ENCODE measurements at regions not wholly inside any gene's neighbourhood (a gene's known extent, or its start where the extent isn't known, plus 50 kb on each side); places are given as distances from the start of the nearest gene placed in this dataset.

DNA sequence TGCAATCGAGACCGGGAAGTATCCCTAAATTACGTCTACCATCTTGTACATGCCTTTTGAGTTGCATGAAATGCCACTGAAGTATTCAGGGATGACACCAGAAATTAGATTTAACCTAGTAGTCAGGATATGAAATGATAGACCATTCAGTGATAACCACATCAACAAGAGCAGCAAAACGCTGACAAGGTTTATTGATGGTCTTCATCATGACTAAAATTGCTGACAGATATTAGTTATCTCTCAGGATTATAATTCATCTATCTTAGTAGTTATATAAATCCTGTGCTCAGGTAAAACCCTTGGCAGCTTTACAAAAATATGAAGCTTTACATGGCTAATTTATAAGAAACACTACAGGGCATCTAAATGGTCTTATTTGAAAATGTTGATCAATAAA, 1104.7 kb downstream of the EFNA5 start:
- CTCF ChIA-PET, result no interaction called here
- no peak for DNase-seq (ENCODE audit: extremely low spot score)
- POLR2A ChIA-PET, result no interaction called here
- no peak for TF ChIP-seq ELF4 (IDR thresholded peaks at IDR 0.05)
- TF ChIP-seq L3MBTL2 (conservative IDR thresholded peaks at IDR 0.05), result no peak
- TF ChIP-seq SP1 (IDR thresholded peaks at IDR 0.05), result no peak
- TF ChIP-seq ZNF384 (IDR thresholded peaks at IDR 0.05), result no peak
- TF ChIP-seq TARDBP (IDR thresholded peaks at IDR 0.05), result no peak
- TF ChIP-seq FOXM1 (IDR thresholded peaks at IDR 0.05; ENCODE audit: borderline replicate concordance), result no peak
- no peak for TF ChIP-seq HDGF (IDR thresholded peaks at IDR 0.05; ENCODE audit: borderline replicate concordance)
- TF ChIP-seq SUZ12 (IDR thresholded peaks at IDR 0.05), result no peak
- TF ChIP-seq FOXA1 (IDR thresholded peaks at IDR 0.05), result no peak
- TF ChIP-seq NFRKB (IDR thresholded peaks at IDR 0.05), result no peak
- TF ChIP-seq FOXK2 (IDR thresholded peaks at IDR 0.05), result no peak
- no peak for TF ChIP-seq BHLHE40 (IDR thresholded peaks at IDR 0.05; ENCODE audit: borderline replicate concordance)
- no peak for TF ChIP-seq ARNT (IDR thresholded peaks at IDR 0.05)
- no peak for TF ChIP-seq LEF1 (IDR thresholded peaks at IDR 0.05; ENCODE audit: borderline replicate concordance)
- TF ChIP-seq, protein P1, sequence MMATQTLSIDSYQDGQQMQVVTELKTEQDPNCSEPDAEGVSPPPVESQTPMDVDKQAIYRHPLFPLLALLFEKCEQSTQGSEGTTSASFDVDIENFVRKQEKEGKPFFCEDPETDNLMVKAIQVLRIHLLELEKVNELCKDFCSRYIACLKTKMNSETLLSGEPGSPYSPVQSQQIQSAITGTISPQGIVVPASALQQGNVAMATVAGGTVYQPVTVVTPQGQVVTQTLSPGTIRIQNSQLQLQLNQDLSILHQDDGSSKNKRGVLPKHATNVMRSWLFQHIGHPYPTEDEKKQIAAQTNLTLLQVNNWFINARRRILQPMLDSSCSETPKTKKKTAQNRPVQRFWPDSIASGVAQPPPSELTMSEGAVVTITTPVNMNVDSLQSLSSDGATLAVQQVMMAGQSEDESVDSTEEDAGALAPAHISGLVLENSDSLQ (IDR thresholded peaks at IDR 0.05), result no peak
- no peak for TF ChIP-seq CTBP1 (IDR thresholded peaks at IDR 0.05; ENCODE audit: borderline replicate concordance)

DNA sequence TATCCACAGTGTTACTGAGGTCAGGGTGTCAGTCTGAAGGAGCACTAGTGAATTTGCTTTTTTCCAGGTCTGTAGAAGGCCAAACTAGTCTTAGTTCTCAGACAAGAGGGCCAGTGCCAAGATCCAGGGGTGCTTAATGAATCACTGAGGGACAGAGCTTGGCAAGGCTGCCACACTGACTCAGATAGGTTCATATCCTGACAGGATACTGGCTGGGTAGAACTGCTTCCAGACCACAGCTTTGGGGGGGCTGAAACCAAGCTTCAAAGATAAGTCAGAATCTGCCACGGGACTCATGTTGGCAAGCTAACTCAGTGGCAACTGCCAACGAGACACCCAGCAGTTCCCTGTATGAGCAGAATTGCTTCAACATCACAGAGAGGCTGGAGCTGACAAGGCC, 1125.4 kb downstream of the EFNA5 start:
- TF ChIP-seq, protein P1 (IDR thresholded peaks at IDR 0.05), result no peak
- TF ChIP-seq BHLHE40 (IDR thresholded peaks at IDR 0.05; ENCODE audit: borderline replicate concordance) (no peak), FOXK2 (IDR thresholded peaks at IDR 0.05) (no peak), TARDBP (IDR thresholded peaks at IDR 0.05) (no peak), LEF1 (IDR thresholded peaks at IDR 0.05; ENCODE audit: borderline replicate concordance) (no peak), HDGF (IDR thresholded peaks at IDR 0.05; ENCODE audit: borderline replicate concordance) (no peak), ARNT (IDR thresholded peaks at IDR 0.05) (no peak), SUZ12 (IDR thresholded peaks at IDR 0.05) (no peak), ELF4 (IDR thresholded peaks at IDR 0.05) (no peak), L3MBTL2 (conservative IDR thresholded peaks at IDR 0.05) (no peak), FOXM1 (IDR thresholded peaks at IDR 0.05; ENCODE audit: borderline replicate concordance) (no peak), SP1 (IDR thresholded peaks at IDR 0.05) (no peak), ZNF384 (IDR thresholded peaks at IDR 0.05) (no peak), NFRKB (IDR thresholded peaks at IDR 0.05) (no peak)
- CTCF ChIA-PET, result no interaction called here
- no peak for DNase-seq (ENCODE audit: extremely low spot score)
- POLR2A ChIA-PET, result no interaction called here

DNA sequence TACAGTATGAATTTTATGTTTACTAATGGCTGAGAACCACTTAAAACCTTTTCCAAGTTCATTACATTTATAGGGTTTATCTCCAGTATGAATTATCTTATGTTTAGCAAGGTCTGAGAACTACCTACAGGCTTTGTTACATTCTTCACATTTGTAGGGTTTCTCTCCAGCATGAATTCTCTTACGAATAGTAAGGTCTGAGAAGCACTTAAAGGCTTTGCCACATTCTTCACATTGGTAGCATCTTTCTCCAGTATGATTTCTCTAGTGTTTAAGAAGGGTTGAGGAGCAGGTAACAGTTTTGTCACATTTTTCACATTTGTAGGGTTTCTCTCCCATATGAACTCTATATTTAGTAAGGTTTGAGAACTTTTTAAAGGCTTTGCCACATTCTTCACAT, 1127.4 kb downstream of the EFNA5 start:
- DNase-seq (ENCODE audit: extremely low spot score), result no peak
- POLR2A ChIA-PET, result no interaction called here
- TF ChIP-seq SUZ12 (IDR thresholded peaks at IDR 0.05) (no peak), BHLHE40 (IDR thresholded peaks at IDR 0.05; ENCODE audit: borderline replicate concordance) (no peak)
- CTCF ChIA-PET, result no interaction called here

DNA sequence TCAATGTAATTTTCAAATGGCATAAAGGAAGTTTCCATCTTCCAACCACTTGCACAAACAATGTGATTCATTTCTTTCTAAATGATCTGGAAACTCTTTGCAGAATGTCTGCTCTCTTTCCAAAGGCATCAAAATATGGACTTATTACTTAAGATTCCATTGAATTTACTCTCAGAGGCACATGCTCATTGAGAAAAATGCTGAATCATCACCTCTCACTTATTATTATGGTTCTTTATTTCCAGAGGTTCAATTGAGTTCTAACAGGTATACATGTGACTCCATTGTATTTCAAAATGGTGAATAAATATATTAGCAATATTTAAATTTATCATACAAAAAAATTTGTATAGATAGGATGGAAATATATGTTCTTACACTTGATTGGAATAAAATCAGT, 1140.6 kb downstream of the EFNA5 start:
- TF ChIP-seq FOXA1 (IDR thresholded peaks at IDR 0.05), result no peak
- no peak for TF ChIP-seq NFRKB (IDR thresholded peaks at IDR 0.05)
- DNase-seq (ENCODE audit: extremely low spot score), result no peak
- ChIA-PET POLR2A (no interaction called here), CTCF (no interaction called here)

DNA sequence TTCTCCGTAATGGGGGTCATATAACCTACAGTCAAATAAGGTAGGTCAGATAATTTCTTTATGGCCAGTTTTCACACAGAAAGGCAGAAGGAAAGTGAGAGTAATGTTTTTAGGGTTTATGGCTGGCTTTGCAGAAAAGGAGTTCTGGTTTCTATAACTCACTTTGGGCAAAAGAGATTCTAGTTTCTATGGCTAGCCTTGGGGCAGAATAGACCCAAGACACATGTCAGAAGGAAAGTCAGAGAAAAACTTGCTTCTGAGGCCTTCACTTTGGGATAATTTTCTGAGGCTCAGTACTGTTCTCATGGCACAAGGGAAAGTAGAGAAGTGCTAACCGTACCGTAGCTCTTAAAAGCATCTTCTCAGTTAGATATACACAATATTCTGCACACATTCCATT, 1145.3 kb downstream of the EFNA5 start:
- ChIA-PET POLR2A (no interaction called here), CTCF (no interaction called here)
- no peak for DNase-seq (ENCODE audit: extremely low spot score)
- TF ChIP-seq CTBP1 (IDR thresholded peaks at IDR 0.05; ENCODE audit: borderline replicate concordance), result no peak
- TF ChIP-seq FOXM1 (IDR thresholded peaks at IDR 0.05; ENCODE audit: borderline replicate concordance), result no peak
- TF ChIP-seq SUZ12 (IDR thresholded peaks at IDR 0.05), result no peak
- no peak for TF ChIP-seq BHLHE40 (IDR thresholded peaks at IDR 0.05; ENCODE audit: borderline replicate concordance)
- no peak for TF ChIP-seq TARDBP (IDR thresholded peaks at IDR 0.05)

DNA sequence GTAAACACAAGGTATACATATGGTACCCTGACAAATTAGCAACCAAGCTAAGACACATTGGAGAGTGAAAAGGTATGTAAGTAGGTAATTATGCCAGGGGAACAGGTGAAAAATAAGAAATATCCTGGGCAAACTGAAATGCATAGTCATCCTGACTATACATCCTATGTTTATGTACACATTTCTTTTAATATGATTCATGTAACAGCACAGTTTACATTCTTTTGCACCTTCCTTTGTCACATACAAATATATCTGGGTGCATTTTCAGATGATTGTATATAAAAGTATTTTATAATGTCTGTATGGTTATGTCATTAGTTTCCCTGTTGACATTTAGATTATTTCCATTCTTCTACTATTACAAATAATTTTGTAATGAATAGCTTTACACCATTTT, 1146.9 kb downstream of the EFNA5 start:
- CTCF ChIA-PET, result no interaction called here
- no peak for TF ChIP-seq ELF4 (IDR thresholded peaks at IDR 0.05)
- TF ChIP-seq, protein P1 (IDR thresholded peaks at IDR 0.05), result no peak
- POLR2A ChIA-PET, result no interaction called here
- DNase-seq (ENCODE audit: extremely low spot score), result no peak

DNA sequence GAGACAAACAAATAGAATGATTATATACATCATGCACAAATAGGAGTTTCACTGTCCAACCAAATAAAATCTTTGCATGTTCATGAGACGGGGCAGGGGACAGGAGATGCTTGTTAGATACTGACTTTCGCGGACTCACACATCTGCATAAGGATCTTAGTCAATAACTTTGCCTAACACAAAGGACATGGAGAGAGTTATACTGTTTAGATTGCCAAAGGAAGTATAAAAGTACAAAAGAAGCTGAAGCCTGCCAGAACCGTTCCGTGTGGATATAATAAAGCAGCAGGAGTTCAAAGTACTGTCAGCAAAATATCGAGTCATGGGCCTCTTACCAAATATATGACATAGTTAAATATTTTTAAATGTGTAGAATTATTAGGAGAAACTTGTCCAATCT, 1148.4 kb downstream of the EFNA5 start:
- POLR2A ChIA-PET, result no interaction called here
- CTCF ChIA-PET, result no interaction called here

More for the DNA sequence above, 1148.4 kb downstream of the EFNA5 start:
- TF ChIP-seq L3MBTL2 (conservative IDR thresholded peaks at IDR 0.05), result no peak
- TF ChIP-seq ARNT (IDR thresholded peaks at IDR 0.05), result no peak
- TF ChIP-seq ZNF384 (IDR thresholded peaks at IDR 0.05), result no peak
- no peak for TF ChIP-seq HDGF (IDR thresholded peaks at IDR 0.05; ENCODE audit: borderline replicate concordance)
- TF ChIP-seq SUZ12 (IDR thresholded peaks at IDR 0.05), result no peak
- TF ChIP-seq, protein P1 (IDR thresholded peaks at IDR 0.05), result no peak
- TF ChIP-seq FOXM1 (IDR thresholded peaks at IDR 0.05; ENCODE audit: borderline replicate concordance), result no peak
- no peak for DNase-seq (ENCODE audit: extremely low spot score)

Measured in HEK293T (cell line).